Hindlimb muscle (tissue), 1 donor: ENCODE measurements at regions not wholly inside any gene's neighbourhood (a gene's known extent, or its start where the extent isn't known, plus 50 kb on each side); places are given as distances from the start of the nearest gene placed in this dataset.
A peak's percentile ranks its signal among the peaks of the same experiment; 100 is the strongest.
"Not testable (repeated sequence)": the region's sequence is repeated elsewhere in the genome, so short reads cannot be mapped to it uniquely, and the experiment has no call there.

Source experiments
- DNase-seq: peaks from one replicate; pipeline ENCODE4 v3.0.0-alpha.2; 2013

- DNase-seq: peak; percentile 71
Measured at GRCh38 chr17:19470530-19471261, 59.7 kb downstream of the RNF112 start.

GRCh38 chr17:19474405-19474804 lies 59.2 kb upstream of the SLC47A1 start:
- not testable (repeated sequence) for DNase-seq

DNA sequence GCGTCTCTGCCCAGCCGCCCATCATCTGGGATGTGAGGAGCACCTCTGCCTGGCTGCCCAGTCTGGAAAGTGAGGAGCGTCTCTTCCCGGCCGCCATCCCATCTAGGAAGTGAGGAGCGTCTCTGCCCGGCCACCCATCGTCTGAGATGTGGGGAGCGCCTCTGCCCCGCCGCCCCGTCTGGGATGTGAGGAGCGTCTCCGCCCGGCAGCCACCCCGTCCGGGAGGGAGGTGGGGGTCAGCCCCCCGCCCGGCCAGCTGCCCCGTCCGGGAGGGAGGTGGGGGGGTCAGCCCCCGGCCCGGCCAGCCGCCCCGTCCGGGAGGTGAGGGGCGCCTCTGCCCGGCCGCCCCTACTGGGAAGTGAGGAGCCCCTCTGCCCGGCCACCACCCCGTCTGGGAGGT lies 57.9 kb upstream of the SLC47A1 start:
- not testable (repeated sequence) for DNase-seq

DNA sequence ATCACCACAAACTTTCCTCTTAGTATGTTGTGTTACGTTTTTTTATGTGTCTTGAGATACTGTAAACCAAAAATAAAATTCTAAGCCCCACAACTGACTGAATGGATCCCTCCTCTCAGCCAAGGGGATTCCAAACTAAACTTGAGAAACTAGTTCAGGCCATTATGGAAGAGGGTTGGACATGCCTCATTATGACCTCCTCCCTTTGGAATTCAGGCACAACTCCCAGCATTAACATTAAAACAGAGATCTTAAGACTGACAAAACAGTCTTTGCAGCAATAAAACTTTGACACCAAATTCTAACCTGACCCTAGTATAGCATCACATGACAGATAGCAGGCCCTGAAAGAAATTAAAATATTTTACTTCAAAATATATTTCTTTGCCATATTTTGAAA lies 51.1 kb upstream of the SLC47A1 start:
- peak; percentile 42 for DNase-seq
